NCI-H1694 (cell line): ENCODE measurements at regions not wholly inside any gene's neighbourhood (a gene's known extent, or its start where the extent isn't known, plus 50 kb on each side); places are given as distances from the start of the nearest gene placed in this dataset.
"Not testable (repeated sequence)": the region's sequence is repeated elsewhere in the genome, so short reads cannot be mapped to it uniquely, and the experiment has no call there.

Experiments
- DNase-seq: peaks from one replicate; lab custom pipeline; 2025; lab: John Stamatoyannopoulos, UW

DNA sequence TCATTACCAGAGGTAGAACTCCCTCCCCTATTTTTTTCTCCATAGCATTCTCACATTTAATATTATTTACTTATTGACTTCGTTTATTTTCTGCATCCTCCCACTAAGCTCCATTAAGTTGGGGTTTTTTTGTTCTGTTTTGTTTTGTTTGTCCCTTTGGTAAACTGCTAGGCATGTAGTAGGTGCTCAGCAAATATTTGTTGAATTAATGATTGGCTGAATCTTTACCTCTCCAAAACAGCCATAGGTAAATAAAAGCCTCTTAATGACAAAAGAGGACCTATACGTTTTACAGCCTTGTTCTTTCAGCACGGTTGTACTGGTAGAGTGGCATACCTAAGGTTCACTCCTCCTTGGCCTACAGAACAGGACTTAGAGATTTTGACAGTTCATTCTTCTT is 52.0 kb downstream of the PRORP start:
- DNase-seq, result no peak

- DNase-seq, result no peak
These were observed 57.8 kb downstream of the PRORP start for GRCh38 chr14:35180179-35180578.

DNA sequence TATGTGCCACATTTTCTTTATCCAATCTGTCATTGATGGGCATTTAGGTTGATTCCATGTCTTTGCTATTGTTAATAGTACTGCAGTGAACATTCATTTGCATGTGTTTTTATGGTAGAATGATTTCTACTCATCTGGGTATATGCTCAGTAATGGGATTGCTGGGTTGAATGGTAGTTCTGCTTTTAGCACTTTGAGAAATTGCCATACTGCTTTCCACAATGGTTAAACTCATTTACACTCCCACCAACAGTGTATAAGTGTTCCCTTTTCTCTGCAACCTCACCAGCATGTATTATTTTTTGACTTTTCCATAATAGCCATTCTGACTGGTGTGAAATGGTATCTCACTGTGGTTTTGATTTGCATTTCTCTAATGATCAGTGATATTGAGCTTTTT is 62.5 kb downstream of the PRORP start:
- DNase-seq, result not testable (repeated sequence)

DNA sequence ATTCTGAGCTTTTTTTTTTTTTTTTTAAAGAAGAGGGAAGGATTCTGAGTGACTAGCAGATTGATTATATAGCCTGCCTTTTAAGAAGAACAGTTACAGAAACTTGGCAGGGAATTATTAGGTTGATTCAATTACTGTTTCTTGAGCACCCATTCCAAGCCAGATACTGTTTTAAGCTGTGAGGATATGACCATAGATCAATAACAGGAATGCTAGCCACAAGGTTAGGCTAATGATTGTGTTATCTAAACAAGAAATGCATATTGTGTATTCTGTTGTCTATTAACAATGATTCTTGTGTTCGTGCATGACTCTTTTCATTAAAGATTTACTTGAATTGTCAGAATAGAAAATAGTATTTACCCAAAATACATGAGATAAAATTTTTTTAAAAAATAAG is 67.1 kb downstream of the PRORP start:
- DNase-seq, result no peak

DNA sequence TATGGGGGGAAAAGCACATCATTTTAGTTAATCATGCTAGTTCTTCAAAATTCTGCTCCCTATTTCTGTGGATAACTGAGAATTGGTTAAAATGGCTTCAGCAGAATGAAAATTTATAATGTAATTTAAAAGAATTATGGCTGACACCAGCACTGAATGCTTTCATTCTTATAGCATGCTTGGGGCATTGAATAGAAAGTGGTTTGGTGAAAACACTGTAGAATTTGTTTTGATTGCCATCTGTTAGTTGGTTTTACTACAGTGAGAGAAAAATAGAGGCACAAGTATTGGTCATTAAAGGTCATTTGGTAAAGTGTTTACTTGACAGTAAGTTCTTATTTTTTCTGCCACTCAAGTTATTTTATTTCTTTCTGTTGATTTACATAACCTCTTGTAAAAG is 70.8 kb downstream of the PRORP start:
- no peak for DNase-seq

DNA sequence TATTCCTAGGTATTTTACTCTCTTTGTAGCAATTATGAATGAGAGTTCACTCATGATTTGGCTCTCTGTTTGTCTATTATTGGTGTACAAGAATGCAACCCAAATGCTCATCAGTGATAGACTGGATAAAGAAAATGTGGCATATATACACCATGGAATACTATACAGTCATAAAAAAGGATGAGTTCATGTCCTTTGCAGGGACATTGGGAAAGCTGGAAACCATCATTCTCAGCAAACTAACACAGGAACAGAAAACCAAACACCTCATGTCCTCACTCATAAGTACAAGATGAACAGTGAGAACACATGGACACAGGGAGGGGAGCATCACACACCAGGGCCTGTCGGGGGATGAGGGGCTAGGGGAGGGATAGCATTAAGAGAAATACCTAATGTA is 71.8 kb downstream of the PRORP start:
- DNase-seq, result not testable (repeated sequence)

DNA sequence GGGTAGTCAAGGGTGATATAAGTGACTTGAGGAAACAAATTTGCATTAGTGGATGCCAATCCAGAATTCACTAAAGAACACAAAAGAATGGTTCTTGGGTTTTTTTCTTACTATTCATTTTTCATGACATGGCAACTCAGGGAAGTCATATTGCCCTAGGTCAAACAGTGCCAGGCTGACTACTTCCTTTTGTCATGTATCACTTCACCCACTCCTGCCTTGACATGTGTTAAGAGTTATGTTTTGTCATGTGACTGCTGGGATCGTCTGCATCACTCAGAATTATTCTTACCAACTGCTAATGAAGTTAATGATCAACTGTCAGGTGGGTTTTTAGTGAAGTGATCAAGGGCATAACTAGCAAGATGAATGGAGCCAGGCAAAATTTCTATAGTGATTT is 74.2 kb downstream of the PRORP start:
- no peak for DNase-seq

GRCh38 chr14:35197015-35197414 is 74.7 kb downstream of the PRORP start:
- DNase-seq, result no peak

DNA sequence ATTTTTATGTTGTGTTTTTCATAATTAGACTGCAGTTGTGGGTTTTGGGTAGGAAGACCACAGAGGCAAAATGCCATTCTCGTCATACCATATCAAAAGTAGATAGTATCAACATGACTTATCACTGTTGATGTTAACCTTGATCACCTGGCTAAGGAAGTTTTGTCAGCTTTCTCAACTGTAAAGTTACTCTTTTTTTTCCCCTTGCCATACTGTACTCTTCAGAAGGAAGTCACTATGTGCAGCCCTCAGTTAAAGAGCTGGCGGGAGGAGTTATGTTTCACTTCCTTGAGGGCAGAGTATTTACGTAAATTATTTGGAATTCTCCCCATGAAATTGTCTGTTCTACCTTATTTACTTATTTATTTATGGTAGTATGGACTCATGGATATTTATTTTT is 78.7 kb downstream of the PRORP start:
- no peak for DNase-seq

DNA sequence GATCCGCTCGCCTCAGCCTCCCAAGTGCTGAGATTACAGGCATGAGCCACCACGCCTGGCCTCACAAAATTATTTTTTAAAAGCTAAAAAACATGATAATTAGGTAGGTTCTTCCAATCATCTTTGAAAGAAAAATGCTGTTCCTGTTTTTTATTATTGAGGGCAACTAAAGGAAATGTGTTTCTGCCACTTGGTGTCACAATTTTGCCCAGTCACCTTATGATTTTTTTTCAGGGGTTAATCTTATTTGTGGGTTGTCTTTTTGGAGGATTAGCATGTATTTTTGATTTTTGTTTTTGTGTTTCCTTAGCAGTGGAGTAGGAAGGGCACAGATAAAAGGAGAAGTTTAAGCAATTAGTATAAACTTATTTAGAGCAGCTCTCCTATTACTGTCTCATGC is 79.8 kb downstream of the PRORP start:
- DNase-seq, result no peak

GRCh38 chr14:35205737-35206136 is 83.4 kb downstream of the PRORP start:
- DNase-seq, result no peak

GRCh38 chr14:35211067-35211466 is 81.1 kb upstream of the PSMA6 start:
- no peak for DNase-seq

DNA sequence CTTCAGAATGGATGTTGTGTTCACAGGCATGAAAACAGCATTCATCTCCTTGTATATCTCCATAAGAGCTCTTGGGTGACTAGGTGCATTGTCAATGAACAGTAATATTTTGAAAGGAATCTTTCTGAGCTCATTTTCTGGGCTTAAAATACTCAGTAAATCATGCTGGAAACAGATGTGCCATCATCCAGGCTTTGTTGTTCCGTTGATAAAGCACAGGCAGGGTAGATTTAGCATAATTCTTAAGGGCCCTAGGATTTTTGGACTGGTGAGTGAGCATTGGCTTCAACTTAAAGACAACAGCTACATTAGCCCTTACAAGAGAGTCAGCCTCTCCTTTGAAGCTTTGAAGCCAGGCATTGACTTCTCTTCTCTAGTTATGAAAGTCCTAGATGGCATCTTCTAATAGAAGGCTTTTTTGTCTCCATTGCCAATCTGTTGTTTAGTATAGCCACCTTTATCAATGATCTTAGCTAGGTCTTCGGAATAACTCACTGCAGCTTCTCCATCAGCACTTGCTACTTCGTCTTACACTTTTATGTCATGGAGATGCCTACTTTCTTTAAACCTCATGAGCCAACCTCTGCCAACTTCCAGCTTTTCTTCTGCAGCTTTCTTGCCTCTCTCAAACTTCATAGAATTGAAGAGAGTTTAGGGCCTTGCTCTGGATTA is 79.6 kb upstream of the PSMA6 start:
- DNase-seq, result no peak

- DNase-seq, result no peak
These were observed 78.9 kb upstream of the PSMA6 start for GRCh38 chr14:35213143-35213788.

- DNase-seq, result no peak
These were observed 78.3 kb upstream of the PSMA6 start for GRCh38 chr14:35213869-35214387.

- DNase-seq, result not testable (repeated sequence)
These were observed 77.8 kb upstream of the PSMA6 start for GRCh38 chr14:35214402-35214801.

DNA sequence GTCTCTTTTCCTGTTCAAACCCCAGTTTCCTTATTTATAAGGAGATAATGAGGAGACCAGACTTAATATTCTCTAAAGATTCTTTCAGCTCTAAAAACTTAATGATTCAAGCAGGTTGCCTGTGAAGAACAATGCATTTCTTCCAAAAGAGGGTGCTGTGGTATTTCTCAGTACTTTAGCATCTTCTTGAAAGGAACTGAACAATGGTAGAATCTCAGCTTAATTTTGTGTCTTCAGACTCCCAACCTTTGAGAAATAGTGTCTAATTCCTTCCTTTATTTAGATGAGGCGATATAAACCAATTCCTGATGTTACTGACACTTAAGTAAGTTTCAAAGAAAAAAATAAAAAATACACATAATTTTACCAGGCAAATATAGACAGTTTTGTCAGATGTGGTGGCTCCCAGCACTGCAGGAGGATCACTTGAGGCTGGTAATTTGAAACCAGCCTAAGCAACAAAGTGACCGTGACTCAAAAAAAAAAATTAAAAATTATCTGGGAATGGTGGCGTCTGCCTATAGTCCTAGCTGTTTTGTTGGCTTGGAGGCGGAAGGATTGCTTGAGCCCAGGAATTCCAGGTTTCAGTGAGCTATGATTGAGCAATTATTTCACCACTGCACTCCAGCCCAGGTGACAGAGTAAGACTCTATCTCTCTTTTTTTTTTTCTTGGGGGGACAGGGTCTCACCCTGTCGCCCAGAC is 76.9 kb upstream of the PSMA6 start:
- no peak for DNase-seq

- not testable (repeated sequence) for DNase-seq
These were observed 74.0 kb upstream of the PSMA6 start for GRCh38 chr14:35218176-35218575.

DNA sequence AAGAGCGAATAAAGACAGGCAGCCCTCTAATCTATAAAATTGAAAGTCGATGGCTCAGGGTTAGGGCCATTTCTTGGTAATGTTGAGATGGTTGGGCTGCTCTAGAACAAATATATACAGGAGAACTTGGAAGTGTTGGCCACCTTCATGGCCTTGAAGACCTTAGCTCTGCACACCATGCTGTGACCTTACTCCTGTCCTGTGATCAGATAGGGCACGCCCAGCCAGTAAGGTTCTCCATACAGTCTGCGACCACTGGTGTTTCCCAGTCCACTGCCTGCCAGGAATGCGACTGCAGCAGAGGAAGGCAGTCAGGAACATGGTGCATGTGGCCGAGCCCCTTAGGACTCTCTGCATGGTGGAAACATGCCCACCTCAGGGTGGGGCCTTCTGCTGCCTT is 73.2 kb upstream of the PSMA6 start:
- no peak for DNase-seq

DNA sequence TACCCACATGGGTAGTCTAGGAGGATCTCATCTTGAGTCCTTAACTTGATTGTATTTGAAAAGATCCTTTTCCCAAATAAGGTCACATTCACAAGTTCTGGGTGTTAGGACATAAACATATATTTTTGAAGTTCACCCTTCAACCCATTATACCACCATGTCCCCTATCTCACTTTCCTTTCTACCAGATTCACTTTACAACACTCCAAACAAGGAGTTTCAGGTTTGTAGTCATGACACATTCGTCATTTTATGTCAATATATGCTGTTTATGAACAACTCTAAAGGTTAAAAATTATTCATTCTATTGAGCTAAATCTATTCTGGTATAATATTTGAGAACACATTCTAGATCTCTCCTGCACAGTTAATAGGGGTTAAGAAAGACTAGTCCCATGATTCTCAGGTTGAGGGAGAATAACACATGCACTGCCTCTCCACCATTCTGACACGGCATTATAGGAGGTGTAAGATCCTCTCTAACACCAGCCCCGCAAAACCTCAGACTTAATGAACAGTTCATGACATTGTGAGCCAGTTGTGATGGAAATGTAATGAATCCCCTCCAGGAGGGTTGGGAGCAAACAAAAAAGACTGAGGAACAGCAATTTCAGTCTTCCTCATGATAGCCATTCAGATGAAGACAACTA is 72.0 kb upstream of the PSMA6 start:
- no peak for DNase-seq

DNA sequence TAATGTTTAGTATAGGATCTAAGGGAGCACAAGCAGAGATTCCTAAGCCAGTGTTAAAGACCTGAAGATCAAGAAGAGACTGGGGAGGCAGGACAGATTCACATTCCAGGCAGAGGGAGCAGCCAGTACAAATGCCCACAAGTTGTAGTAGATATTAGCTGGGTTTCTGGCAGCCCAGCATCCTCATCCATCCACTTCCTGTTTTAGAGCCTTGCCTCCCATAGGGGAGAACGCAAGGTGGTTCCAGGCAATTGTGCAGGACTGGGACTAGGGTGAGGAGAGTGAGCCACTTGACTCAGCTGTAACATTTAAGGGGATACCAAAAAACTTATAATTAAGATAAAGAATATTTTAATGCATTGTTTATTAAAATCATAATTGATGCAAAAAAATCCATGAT is 71.3 kb upstream of the PSMA6 start:
- no peak for DNase-seq

GRCh38 chr14:35221462-35221861 is 70.7 kb upstream of the PSMA6 start:
- DNase-seq, result no peak

- no peak for DNase-seq
These were observed 69.9 kb upstream of the PSMA6 start for GRCh38 chr14:35222324-35222723.
